Stimulated activated CD4-positive, alpha-beta T cell treated with anti-CD3 and anti-CD28 coated beads, Interleukin-4, amount 100 ng/mL, for 1 hour (primary cell): ENCODE measurements at regions not wholly inside any gene's neighbourhood (a gene's known extent, or its start where the extent isn't known, plus 50 kb on each side); places are given as distances from the start of the nearest gene placed in this dataset.
"Not testable (repeated sequence)": the region's sequence is repeated elsewhere in the genome, so short reads cannot be mapped to it uniquely, and the experiment has no call there.

Source experiments
- DNase-seq: peaks from one replicate; pipeline ENCODE4 v3.0.0-alpha.2; 2020

GRCh38 chr16:29212084-29213027, 194.2 kb downstream of the NPIPB11 start:
- DNase-seq = not testable (repeated sequence)

GRCh38 chr16:29211456-29211855, 195.1 kb downstream of the NPIPB11 start:
- DNase-seq = not testable (repeated sequence)

GRCh38 chr16:29210299-29211150, 196.0 kb downstream of the NPIPB11 start:
- not testable (repeated sequence) for DNase-seq

GRCh38 chr16:29206120-29206519, 200.4 kb downstream of the NPIPB11 start:
- not testable (repeated sequence) for DNase-seq

GRCh38 chr16:29205151-29205550, 201.4 kb downstream of the NPIPB11 start:
- not testable (repeated sequence) for DNase-seq

GRCh38 chr16:29204806-29205135, 201.7 kb downstream of the NPIPB11 start:
- DNase-seq = no peak

- DNase-seq = not testable (repeated sequence)
Measured at GRCh38 chr16:29203933-29204805, 202.3 kb downstream of the NPIPB11 start.

GRCh38 chr16:29203046-29203932, 203.2 kb downstream of the NPIPB11 start:
- DNase-seq = not testable (repeated sequence)

- not testable (repeated sequence) for DNase-seq
Measured at GRCh38 chr16:29202642-29203041, 203.9 kb downstream of the NPIPB11 start.

- not testable (repeated sequence) for DNase-seq
Measured at GRCh38 chr16:29202025-29202632, 204.4 kb downstream of the NPIPB11 start.

GRCh38 chr16:29201296-29202024, 205.1 kb downstream of the NPIPB11 start:
- DNase-seq = not testable (repeated sequence)

GRCh38 chr16:29200681-29201080, 205.8 kb downstream of the NPIPB11 start:
- DNase-seq = not testable (repeated sequence)

- not testable (repeated sequence) for DNase-seq
Measured at GRCh38 chr16:29200135-29200601, 206.3 kb downstream of the NPIPB11 start.

GRCh38 chr16:29199626-29200025, 206.9 kb downstream of the NPIPB11 start:
- DNase-seq = not testable (repeated sequence)

GRCh38 chr16:29198731-29199521, 207.6 kb downstream of the NPIPB11 start:
- DNase-seq = no peak

GRCh38 chr16:29198231-29198630, 208.3 kb downstream of the NPIPB11 start:
- DNase-seq = no peak

GRCh38 chr16:29197494-29198100, 208.9 kb downstream of the NPIPB11 start:
- DNase-seq = not testable (repeated sequence)

- not testable (repeated sequence) for DNase-seq
Measured at GRCh38 chr16:29196746-29197145, 209.8 kb downstream of the NPIPB11 start.
